Ovary (tissue), 7 donors: ENCODE measurements at regions not wholly inside any gene's neighbourhood (a gene's known extent, or its start where the extent isn't known, plus 50 kb on each side); places are given as distances from the start of the nearest gene placed in this dataset.

Experiments used
- DNase-seq, 5 donors: peaks; one replicate each; pipeline ENCODE4 v3.0.0-alpha.2; 2019 to 2020
- H3K27ac ChIP-seq, 2 donors: fragments of 200-600 bp; one replicate each; pipeline versions ENCODE4 v1.5.1 to v1.8.0; 2019 to 2022
- H3K27me3 ChIP-seq: fragments of 200-600 bp; one replicate; pipeline ENCODE4 v1.8.0; 2022
- H3K36me3 ChIP-seq: fragments of 200-600 bp; sonication (generic); one replicate; pipeline ENCODE4 v1.5.1; 2019
- H3K4me1 ChIP-seq: one replicate; pipeline ENCODE4 v1.8.1; 2013; ENCODE audit warnings: mild to moderate bottlenecking, moderate library complexity; ENCODE audit not compliant: insufficient read depth
- H3K4me3 ChIP-seq: fragments of 200-600 bp; sonication (generic); one replicate; pipeline ENCODE4 v1.5.1; 2017
- H3K9me3 ChIP-seq, 2 donors: fragments of 200-600 bp in 1 of 2; sonication (generic) in 1 of 2; one replicate each; pipeline versions ENCODE4 v1.5.1 to v1.8.1; 2013 to 2019; ENCODE audit warnings: mild to moderate bottlenecking in 1 of 2, moderate library complexity in 1 of 2
- EP300 ChIP-seq: sonication (generic); formaldehyde crosslinking; IDR thresholded peaks from one replicate; pipeline ENCODE4 v1.6.1; 2017; ENCODE audit warnings: antibody characterized with exemption
- POLR2A ChIP-seq: fragments of 450-650 bp; IDR thresholded peaks from one replicate; pipeline ENCODE4 v1.6.1; 2017; ENCODE audit warnings: antibody characterized with exemption, mild to moderate bottlenecking, moderate library complexity
- WGBS, 3 donors: extraction: QIAGEN DNeasy Blood & Tissue Kit in 1 of 3; methylation state at CpG; one replicate each; pipeline versions ENCODE4 v1.1.5 to v1.1.7; 2013 to 2017; 5-methylcytosine and 5-hydroxymethylcytosine counted together
- intact Hi-C, 4 donors: fragments of 100-400 bp; cut with DNase I; formaldehyde crosslinking; loops; one replicate each; pipeline versions ENCODE4 v1.11.0 to v1.15.1; 2022 to 2023
- TF ChIP-seq, protein P1 (sequence below), 3 donors: fragments of 450-650 bp in 2 of 3; fragments of 200-600 bp in 1 of 3; IDR thresholded peaks; one replicate each; pipeline versions ENCODE4 v1.5.1 to v1.8.0; 2016 to 2022; ENCODE audit warnings: antibody characterized with exemption in 3 of 3, mild to moderate bottlenecking in 1 of 3
- donor health status: DM: no; HTN: no; CAD: no; lungs with moderate emphysema.
- donor health status: DM: no; HTN: no; CAD: no.
- donor health status: Bipolar disorder and iron deficiency.
- donor health status: DM: no; HTN: no; CAD: no.
- donor health status: DM: yes; HTN: yes; CAD: no.

DNA sequence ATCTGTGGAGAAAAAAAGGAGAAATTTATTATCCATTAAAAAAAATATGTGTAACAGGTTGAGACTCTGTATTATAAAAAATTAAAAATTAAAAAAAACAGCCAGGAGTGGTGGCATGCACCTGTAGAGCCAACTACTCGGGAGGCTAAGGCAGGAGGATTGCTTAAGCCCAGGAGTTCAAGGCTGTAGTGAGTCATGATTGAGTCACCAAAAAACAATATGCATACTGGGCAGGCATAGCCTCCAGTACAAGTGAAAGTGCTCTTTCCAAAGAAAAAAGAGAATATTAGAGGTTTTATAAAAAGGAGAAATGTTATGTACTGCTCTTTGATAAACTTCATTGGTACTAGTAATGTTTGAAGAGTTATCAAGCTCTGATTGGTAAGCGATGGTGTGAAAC, 647.1 kb upstream of the ZWINT start:
- no peak overlapping the region for H3K4me3 ChIP-seq
- H3K9me3 ChIP-seq = no peaks in the 10 kb centered on the region
- TF ChIP-seq, protein P1, sequence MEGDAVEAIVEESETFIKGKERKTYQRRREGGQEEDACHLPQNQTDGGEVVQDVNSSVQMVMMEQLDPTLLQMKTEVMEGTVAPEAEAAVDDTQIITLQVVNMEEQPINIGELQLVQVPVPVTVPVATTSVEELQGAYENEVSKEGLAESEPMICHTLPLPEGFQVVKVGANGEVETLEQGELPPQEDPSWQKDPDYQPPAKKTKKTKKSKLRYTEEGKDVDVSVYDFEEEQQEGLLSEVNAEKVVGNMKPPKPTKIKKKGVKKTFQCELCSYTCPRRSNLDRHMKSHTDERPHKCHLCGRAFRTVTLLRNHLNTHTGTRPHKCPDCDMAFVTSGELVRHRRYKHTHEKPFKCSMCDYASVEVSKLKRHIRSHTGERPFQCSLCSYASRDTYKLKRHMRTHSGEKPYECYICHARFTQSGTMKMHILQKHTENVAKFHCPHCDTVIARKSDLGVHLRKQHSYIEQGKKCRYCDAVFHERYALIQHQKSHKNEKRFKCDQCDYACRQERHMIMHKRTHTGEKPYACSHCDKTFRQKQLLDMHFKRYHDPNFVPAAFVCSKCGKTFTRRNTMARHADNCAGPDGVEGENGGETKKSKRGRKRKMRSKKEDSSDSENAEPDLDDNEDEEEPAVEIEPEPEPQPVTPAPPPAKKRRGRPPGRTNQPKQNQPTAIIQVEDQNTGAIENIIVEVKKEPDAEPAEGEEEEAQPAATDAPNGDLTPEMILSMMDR (IDR thresholded peaks at IDR 0.05) = no peak
- no peak for TF ChIP-seq EP300
- no peak for TF ChIP-seq POLR2A
- intact Hi-C loops = no loop called here
- no peaks in the 10 kb centered on the region for H3K36me3 ChIP-seq
- WGBS, 3 donors = 52 to 66% (median 65%) methylated on average over 2 of the region's 2 CpGs
- no peaks in the 10 kb centered on the region for H3K27me3 ChIP-seq
- DNase-seq = no peak
- H3K27ac ChIP-seq = no peak overlapping the region
- H3K4me1 ChIP-seq = no peaks in the 10 kb centered on the region

DNA sequence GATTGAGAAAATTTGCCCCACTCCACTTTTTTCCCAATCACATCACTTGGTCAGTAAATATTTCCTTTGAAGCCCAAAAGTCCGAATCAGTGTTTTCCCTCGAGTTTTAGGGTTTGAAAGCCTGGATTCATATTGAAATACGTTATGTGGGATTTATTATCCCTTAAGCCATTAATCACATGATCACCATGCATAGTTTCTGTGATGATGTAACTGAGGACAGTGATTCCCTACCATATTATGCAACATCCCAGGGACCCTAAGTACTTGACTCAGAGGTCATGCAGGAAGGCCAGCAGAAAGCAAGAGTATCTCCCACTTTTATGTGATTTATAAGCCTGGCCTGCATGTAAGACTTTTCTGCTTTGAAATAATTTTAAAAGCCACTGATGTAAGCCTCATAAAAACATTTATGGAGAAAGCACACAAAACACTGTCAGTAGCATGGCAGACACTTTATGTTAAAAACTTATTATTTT, 630.6 kb upstream of the ZWINT start:
- intact Hi-C loops = no loop called here
- no peak for DNase-seq
- WGBS, 3 donors = 52 to 62% (median 53%) methylated on average over 3 of the region's 3 CpGs
- no peak overlapping the region for H3K27ac ChIP-seq
- no peak for TF ChIP-seq POLR2A
- TF ChIP-seq EP300 = no peak
- TF ChIP-seq, protein P1 (IDR thresholded peaks at IDR 0.05) = no peak
- no peaks in the 10 kb centered on the region for H3K9me3 ChIP-seq
- no peaks in the 10 kb centered on the region for H3K27me3 ChIP-seq
- no peaks in the 10 kb centered on the region for H3K36me3 ChIP-seq
- H3K4me1 ChIP-seq = no peaks in the 10 kb centered on the region
- no peak overlapping the region for H3K4me3 ChIP-seq

DNA sequence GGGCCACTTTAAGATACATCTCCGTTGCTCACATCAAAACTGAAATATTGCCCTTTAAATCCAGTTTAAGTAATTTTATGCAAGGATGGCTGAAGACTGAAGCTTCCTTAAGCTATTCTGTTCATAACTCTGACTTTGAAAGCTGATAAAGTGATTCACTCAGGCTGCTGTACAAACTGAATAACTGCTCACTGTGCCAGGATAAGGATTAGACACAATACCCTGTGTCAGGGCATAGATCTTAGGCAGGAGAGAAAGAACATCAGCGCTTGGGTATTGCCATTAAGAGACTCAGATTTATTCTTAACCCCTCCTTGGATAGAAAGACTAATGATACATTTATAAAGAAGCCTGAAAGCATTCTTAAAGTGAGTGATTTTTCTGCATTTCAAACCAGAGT, 614.5 kb upstream of the ZWINT start:
- no peak for TF ChIP-seq EP300
- TF ChIP-seq, protein P1 (IDR thresholded peaks at IDR 0.05) = no peak
- no peak for TF ChIP-seq POLR2A
- DNase-seq = no peak
- H3K9me3 ChIP-seq = no peaks in the 10 kb centered on the region
- no peaks in the 10 kb centered on the region for H3K36me3 ChIP-seq
- intact Hi-C loops = no loop called here
- H3K27me3 ChIP-seq = no peaks in the 10 kb centered on the region
- H3K4me1 ChIP-seq = no peaks in the 10 kb centered on the region
- H3K4me3 ChIP-seq = no peak overlapping the region
- WGBS, 3 donors = 40 to 48% (median 48%) methylated on average over 2 of the region's 2 CpGs
- H3K27ac ChIP-seq = no peak overlapping the region

DNA sequence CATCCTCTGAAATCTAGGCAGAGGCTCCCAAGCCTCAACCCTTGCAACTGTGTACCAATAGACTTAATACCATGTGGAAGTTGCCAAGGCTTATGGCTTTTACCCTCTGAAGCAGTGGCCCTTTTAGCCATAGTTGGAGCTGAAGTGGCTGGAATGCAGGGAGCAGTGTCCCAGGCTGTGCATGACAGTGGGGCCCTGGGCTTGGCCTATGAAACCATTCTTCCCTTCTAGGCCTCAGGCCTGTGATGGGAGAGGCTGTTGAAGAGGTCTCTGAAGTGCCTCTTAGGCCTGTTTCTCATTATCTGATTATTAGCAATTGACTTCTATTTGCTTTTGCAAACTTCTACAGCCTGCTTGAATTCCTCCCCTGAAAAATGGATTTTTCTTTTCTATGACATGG, 612.7 kb upstream of the ZWINT start:
- Histone ChIP-seq H3K4me3 (no peak overlapping the region), H3K4me1 (no peaks in the 10 kb centered on the region), H3K27ac (no peak overlapping the region), H3K27me3 (no peaks in the 10 kb centered on the region), H3K9me3 (no peaks in the 10 kb centered on the region), H3K36me3 (no peaks in the 10 kb centered on the region)
- DNase-seq = no peak
- intact Hi-C loops = no loop called here
- TF ChIP-seq EP300 (no peak), POLR2A (no peak)
- TF ChIP-seq, protein P1 (IDR thresholded peaks at IDR 0.05) = no peak
